ENCODE measurements at regions not wholly inside any gene's neighbourhood (a gene's known extent, or its start where the extent isn't known, plus 50 kb on each side); places are given as distances from the start of the nearest gene placed in this dataset.

DNA sequence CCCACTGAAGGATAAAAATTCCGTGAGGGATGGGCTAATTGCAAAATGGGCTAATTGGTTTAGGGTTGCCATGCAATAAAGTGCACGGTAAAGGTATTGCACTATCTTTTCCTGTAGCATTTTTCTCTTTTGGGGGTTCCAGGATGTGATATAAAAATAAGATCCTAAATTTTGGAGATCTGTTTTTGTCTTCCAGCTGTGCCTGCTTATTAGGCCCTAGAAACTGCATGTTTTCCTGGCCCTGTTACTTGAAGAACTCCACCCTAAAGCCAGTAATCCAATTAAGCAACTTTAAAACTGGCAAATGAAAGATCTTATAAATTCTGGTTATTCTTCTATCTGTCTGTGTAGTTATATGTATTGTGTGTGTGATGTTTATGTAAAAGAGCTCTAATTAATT lies 2489.6 kb downstream of the PCDH9 start:
- Histone ChIP-seq H3K27ac (no peak overlapping the region), H3K4me1 (no peaks in the 10 kb centered on the region), H3K27me3 (no peaks in the 10 kb centered on the region), H3K4me3 (no peak overlapping the region), H3K9me3 (no peaks in the 10 kb centered on the region), H3K36me3 (no peaks in the 10 kb centered on the region)
- WGBS, 2 donors: 35 to 49% methylated on average over 2 of the region's 2 CpGs
- ATAC-seq (no peak), DNase-seq (no peak), FAIRE-seq (no peak)
- TF ChIP-seq, protein P1, sequence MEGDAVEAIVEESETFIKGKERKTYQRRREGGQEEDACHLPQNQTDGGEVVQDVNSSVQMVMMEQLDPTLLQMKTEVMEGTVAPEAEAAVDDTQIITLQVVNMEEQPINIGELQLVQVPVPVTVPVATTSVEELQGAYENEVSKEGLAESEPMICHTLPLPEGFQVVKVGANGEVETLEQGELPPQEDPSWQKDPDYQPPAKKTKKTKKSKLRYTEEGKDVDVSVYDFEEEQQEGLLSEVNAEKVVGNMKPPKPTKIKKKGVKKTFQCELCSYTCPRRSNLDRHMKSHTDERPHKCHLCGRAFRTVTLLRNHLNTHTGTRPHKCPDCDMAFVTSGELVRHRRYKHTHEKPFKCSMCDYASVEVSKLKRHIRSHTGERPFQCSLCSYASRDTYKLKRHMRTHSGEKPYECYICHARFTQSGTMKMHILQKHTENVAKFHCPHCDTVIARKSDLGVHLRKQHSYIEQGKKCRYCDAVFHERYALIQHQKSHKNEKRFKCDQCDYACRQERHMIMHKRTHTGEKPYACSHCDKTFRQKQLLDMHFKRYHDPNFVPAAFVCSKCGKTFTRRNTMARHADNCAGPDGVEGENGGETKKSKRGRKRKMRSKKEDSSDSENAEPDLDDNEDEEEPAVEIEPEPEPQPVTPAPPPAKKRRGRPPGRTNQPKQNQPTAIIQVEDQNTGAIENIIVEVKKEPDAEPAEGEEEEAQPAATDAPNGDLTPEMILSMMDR (IDR thresholded peaks at IDR 0.05): no peak
- intact Hi-C loops (cut with DNase I): no loop called here

DNA sequence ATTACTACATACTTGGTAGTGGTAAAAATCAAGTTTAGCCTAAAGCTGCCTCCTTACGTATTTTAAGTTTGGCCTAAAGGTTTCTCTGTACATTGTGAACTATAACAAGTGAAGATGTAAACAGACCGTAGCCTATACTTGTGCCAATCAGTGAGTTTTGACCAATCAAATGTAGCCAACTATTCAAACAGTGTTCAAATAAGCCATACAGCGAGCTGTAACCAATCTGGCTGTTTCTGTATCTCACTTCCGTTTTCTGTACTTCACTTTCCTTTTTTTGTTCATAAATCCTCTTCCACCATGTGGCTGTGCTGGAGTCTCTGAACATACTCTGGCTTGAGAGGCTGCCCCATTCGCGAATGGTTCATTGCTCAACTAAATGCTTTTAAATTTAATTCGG lies 2504.6 kb downstream of the PCDH9 start:
- WGBS, 2 donors: 65 to 73% methylated on average over 7 of the region's 7 CpGs
- DNase-seq (no peak), FAIRE-seq (no peak), ATAC-seq (no peak)
- H3K4me3 ChIP-seq: no peak overlapping the region
- TF ChIP-seq, protein P1 (IDR thresholded peaks at IDR 0.05): no peak
- no peak overlapping the region for H3K27ac ChIP-seq
- no peaks in the 10 kb centered on the region for H3K36me3 ChIP-seq
- no peaks in the 10 kb centered on the region for H3K4me1 ChIP-seq
- H3K27me3 ChIP-seq: no peaks in the 10 kb centered on the region
- no peaks in the 10 kb centered on the region for H3K9me3 ChIP-seq
- intact Hi-C loops (cut with DNase I): no loop called here

DNA sequence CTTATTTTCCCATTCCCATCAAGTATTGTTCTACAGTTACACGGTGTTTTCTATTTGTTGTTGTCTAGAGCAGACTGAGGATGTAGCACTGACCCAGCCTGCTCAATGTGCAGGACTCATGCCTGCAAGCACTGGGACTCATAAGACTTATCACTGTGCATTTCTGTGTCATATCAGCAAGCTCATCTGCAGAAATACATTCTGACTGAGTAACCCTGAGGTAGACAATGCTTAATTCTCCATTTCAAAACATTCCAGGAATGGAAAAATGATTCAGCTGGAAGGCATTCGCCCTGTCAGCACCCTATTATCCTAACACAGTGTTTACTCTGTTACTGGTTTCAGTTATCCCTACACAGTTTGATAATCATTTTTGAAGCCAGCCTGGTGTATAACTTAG lies 2506.4 kb downstream of the PCDH9 start:
- Histone ChIP-seq H3K9me3 (no peaks in the 10 kb centered on the region), H3K4me1 (no peaks in the 10 kb centered on the region), H3K27me3 (no peaks in the 10 kb centered on the region), H3K36me3 (no peaks in the 10 kb centered on the region), H3K4me3 (no peak overlapping the region), H3K27ac (no peak overlapping the region)
- 19 to 24% methylated on average over 2 of the region's 2 CpGs for WGBS, 2 donors
- no peak for FAIRE-seq
- no peak for ATAC-seq
- no peak for DNase-seq
- intact Hi-C loops (cut with DNase I): no loop called here
- TF ChIP-seq, protein P1 (IDR thresholded peaks at IDR 0.05): no peak

DNA sequence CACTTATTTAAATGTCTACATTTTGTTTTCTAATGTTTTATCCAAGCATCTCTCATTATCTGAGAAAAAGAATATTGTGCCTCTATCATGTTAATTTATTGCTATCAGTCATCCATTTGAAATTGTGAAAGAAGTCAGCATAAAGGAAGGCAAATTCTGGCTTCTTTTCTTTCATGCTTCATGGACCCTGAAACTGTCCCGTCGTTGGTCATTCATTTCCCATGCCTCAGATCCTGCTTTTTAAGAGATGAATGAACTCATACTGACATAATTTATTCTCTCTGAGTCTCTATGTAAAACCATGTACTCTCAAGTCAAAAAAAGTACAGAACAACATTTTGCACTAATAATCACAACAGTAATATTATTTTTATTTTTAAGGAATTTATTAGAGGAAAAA lies 2512.0 kb downstream of the PCDH9 start:
- no peaks in the 10 kb centered on the region for H3K36me3 ChIP-seq
- H3K9me3 ChIP-seq: no peaks in the 10 kb centered on the region
- TF ChIP-seq, protein P1 (IDR thresholded peaks at IDR 0.05): no peak
- intact Hi-C loops (cut with DNase I): no loop called here
- no peak overlapping the region for H3K4me3 ChIP-seq
- no peaks in the 10 kb centered on the region for H3K27me3 ChIP-seq
- H3K27ac ChIP-seq: no peak overlapping the region
- no peaks in the 10 kb centered on the region for H3K4me1 ChIP-seq
- FAIRE-seq: no peak
- WGBS, 2 donors: 60 to 76% methylated on average over 2 of the region's 2 CpGs
- no peak for ATAC-seq
- no peak for DNase-seq

DNA sequence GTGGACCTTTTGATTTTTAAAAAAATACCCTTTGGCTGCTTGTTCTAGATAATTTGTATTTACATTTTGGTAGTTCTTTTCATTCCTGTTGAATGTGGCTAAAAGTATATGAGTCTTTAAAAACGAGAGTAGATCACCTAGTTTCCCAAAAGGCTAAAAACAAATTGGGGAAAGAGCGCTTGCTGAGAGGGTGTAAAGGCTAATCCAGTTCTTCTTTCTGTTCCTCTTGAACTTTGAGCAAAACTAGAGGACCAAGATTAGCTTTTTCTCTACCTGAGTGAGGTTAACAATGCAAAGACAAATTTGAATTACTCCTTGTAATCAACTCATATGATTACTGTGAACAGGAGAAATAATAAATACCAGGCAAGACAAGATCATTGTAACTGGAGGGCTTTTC lies 2513.2 kb downstream of the PCDH9 start:
- Histone ChIP-seq H3K9me3 (no peaks in the 10 kb centered on the region), H3K27ac (no peak overlapping the region), H3K36me3 (no peaks in the 10 kb centered on the region), H3K4me1 (no peaks in the 10 kb centered on the region), H3K4me3 (no peak overlapping the region), H3K27me3 (no peaks in the 10 kb centered on the region)
- intact Hi-C loops (cut with DNase I): no loop called here
- 23 to 32% methylated on average over 2 of the region's 2 CpGs for WGBS, 2 donors
- no peak for FAIRE-seq
- TF ChIP-seq, protein P1 (IDR thresholded peaks at IDR 0.05): no peak
- DNase-seq: no peak
- no peak for ATAC-seq

All from pancreas (tissue), 10 donors.